ENCODE measurements at regions not wholly inside any gene's neighbourhood (a gene's known extent, or its start where the extent isn't known, plus 50 kb on each side); places are given as distances from the start of the nearest gene placed in this dataset.

DNA sequence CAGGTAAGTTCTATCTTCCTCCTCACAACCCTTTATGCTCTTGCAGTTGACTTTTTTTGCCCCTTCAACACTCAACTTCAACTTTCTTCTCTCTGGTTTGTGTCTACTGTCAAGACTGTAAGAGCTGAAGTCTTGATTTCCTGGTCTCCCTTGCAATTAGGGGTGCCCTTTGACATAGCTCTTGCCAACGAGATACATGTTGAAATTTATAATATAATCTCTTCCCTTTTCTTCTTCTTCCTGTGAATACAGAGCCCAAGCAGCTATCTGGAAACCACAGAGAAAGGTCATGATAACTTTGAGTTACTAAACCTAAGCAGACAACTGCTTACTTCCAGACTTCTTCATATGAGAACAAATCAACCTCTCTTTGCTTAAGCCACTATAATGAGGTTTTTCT lies 163.5 kb downstream of the MC4R start:
- H3K4me3 ChIP-seq, result no peak overlapping the region
- no peak overlapping the region for H3K27ac ChIP-seq
- no peak for DNase-seq (ENCODE audit: low spot score)
- TF ChIP-seq, protein P1, sequence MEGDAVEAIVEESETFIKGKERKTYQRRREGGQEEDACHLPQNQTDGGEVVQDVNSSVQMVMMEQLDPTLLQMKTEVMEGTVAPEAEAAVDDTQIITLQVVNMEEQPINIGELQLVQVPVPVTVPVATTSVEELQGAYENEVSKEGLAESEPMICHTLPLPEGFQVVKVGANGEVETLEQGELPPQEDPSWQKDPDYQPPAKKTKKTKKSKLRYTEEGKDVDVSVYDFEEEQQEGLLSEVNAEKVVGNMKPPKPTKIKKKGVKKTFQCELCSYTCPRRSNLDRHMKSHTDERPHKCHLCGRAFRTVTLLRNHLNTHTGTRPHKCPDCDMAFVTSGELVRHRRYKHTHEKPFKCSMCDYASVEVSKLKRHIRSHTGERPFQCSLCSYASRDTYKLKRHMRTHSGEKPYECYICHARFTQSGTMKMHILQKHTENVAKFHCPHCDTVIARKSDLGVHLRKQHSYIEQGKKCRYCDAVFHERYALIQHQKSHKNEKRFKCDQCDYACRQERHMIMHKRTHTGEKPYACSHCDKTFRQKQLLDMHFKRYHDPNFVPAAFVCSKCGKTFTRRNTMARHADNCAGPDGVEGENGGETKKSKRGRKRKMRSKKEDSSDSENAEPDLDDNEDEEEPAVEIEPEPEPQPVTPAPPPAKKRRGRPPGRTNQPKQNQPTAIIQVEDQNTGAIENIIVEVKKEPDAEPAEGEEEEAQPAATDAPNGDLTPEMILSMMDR (IDR thresholded peaks at IDR 0.05), result no peak

DNA sequence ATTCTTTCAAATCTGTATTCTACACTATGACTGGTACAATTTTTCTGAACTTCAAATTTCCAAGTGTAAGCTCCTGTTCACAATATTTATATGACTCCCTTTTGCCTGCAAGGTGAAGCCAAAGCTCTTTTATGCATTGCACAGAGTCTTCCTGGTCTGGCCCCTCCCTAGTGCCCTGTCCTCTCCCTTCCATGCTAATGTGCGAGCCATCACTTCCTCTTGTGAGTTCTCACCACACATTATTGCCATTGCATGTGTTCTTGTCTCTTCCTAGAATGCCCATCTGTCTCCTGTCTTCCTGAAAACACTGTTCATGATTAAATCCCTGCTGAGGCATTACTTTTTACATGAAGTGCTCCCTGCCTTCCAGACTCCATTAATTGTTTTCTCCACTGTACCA lies 169.9 kb downstream of the MC4R start:
- no peak overlapping the region for H3K4me3 ChIP-seq
- TF ChIP-seq, protein P1 (IDR thresholded peaks at IDR 0.05), result no peak
- no peak for DNase-seq (ENCODE audit: low spot score)

DNA sequence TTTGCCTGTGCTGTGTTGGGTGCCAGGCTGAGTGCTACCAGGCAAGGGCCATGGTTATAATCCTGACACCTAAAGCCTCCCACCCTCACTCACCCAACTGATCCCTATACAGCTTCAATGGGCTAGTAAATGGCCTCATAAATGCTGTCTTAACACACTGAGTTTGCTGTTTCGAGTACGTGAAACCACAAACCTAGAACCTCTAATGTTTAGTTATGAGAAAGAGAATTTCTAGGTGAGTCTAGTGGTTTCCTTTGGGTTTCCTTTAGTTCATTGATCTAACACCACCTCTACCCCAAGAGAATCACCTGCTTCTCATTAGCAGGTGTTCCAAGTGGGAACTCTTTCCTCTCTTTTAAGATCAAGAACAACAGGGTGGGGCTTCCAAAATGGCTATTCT lies 172.0 kb downstream of the MC4R start:
- TF ChIP-seq, protein P1 (IDR thresholded peaks at IDR 0.05), result no peak
- Histone ChIP-seq H3K4me3 (no peak overlapping the region), H3K27ac (no peak overlapping the region)
- DNase-seq (ENCODE audit: low spot score), result no peak

More for the DNA sequence above, 169.9 kb downstream of the MC4R start:
- no peak overlapping the region for H3K27ac ChIP-seq

- no peak overlapping the region for H3K27ac ChIP-seq
- TF ChIP-seq, protein P1 (IDR thresholded peaks at IDR 0.05), result no peak
- no peak overlapping the region for H3K4me3 ChIP-seq
- DNase-seq (ENCODE audit: low spot score), result no peak
Measured at GRCh38 chr18:60199505-60199904, 173.1 kb downstream of the MC4R start.

- Histone ChIP-seq H3K4me3 (no peak overlapping the region), H3K27ac (no peak overlapping the region)
- DNase-seq (ENCODE audit: low spot score), result no peak
- TF ChIP-seq, protein P1 (IDR thresholded peaks at IDR 0.05), result no peak
Measured at GRCh38 chr18:60197671-60198462, 174.7 kb downstream of the MC4R start.

GRCh38 chr18:60196836-60197606 lies 175.6 kb downstream of the MC4R start:
- no peak for DNase-seq (ENCODE audit: low spot score)
- H3K27ac ChIP-seq, result no peak overlapping the region
- no peak overlapping the region for H3K4me3 ChIP-seq

More at GRCh38 chr18:60196836-60197606, 175.6 kb downstream of the MC4R start:
- TF ChIP-seq, protein P1 (IDR thresholded peaks at IDR 0.05), result no peak

Data from coronary artery (tissue), 2 donors.